ENCODE measurements at regions not wholly inside any gene's neighbourhood (a gene's known extent, or its start where the extent isn't known, plus 50 kb on each side); places are given as distances from the start of the nearest gene placed in this dataset.

DNA sequence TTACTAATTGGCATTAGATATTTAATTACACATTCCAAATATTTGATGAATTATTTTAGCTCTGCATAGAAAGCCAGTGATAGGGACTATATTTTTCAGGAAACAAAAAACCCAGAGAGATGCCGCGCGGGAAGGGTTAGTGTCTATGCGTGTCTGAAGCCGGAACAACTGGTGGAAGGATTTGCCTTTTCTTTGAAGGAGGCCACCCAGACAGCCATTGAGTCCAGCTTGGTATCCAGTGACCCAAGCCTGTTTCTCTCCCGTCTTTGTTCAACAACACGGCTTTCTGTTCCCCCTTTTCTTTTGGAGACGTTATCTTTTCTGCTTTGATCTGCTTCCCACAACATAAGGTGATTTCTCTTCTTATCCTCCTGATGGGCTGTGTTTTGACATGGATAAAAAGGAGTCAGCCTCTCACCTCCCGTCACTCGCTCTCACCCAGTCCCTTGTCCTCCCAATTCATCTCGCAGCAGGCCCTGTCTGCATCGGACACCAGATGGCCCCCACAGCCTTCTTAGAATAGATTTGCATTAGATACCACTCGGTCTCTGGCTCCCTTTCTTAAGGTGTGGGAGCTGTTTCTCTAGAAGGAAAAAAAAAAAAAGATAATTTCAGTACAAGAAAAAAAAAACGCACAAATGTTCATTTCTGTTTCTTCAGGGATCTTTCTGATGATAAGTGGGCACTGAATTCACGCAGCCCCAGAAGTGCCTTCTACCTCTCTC lies 361.8 kb downstream of the ZNF536 start:
- TF ChIP-seq, protein P1, sequence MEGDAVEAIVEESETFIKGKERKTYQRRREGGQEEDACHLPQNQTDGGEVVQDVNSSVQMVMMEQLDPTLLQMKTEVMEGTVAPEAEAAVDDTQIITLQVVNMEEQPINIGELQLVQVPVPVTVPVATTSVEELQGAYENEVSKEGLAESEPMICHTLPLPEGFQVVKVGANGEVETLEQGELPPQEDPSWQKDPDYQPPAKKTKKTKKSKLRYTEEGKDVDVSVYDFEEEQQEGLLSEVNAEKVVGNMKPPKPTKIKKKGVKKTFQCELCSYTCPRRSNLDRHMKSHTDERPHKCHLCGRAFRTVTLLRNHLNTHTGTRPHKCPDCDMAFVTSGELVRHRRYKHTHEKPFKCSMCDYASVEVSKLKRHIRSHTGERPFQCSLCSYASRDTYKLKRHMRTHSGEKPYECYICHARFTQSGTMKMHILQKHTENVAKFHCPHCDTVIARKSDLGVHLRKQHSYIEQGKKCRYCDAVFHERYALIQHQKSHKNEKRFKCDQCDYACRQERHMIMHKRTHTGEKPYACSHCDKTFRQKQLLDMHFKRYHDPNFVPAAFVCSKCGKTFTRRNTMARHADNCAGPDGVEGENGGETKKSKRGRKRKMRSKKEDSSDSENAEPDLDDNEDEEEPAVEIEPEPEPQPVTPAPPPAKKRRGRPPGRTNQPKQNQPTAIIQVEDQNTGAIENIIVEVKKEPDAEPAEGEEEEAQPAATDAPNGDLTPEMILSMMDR (IDR thresholded peaks at IDR 0.05; ENCODE audit: extremely low read depth, insufficient read depth, missing control alignments) = no peak
- no peak for DNase-seq (ENCODE audit: low spot score)
- in situ Hi-C loops (cut with MboI; ENCODE audit: low pct_unique_long_range_greater_than_20kb, low sequenced_read_pairs, unreplicated experiment) = no loop called here

DNA sequence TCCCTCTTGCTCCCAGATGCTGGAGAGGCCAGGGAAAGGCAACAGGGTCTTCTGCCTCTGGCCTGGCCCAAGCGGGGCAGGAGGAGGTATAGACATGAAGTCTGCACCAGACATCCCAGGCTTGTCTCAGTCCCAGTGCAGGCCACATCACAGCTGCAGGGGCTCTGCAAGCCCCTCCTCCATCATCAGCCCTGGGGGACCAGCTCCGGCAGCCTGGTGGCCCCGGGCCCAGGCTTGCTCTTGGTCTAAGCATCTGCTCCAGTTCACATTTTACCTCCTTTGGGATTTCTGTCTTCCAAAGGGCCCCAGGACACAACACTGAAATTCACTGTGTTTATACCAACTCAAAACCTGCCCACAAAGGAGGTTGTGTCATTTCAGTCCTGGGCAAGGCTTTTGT lies 359.4 kb downstream of the ZNF536 start:
- TF ChIP-seq, protein P1 (IDR thresholded peaks at IDR 0.05; ENCODE audit: extremely low read depth, insufficient read depth, missing control alignments) = no peak
- DNase-seq (ENCODE audit: low spot score) = no peak
- in situ Hi-C loops (cut with MboI; ENCODE audit: low pct_unique_long_range_greater_than_20kb, low sequenced_read_pairs, unreplicated experiment) = no loop called here

DNA sequence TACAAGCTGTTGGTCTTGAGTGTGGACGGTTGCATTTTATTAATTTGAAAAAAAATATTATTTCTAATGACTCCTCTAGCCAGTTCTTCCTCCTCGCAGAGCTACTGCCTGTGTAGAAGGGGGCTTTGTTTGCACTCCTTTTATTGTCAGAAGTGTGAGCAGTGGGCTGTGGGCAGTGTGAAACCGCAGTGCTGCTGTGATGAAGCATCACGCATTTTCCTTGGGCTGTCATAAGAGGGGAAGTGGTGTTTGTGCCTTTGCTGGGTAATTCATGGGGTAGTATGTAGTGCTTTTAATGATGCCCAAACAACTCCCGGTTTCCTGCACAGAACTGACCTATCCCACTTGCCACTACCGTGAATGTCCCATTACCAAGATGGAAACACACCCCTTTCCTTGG lies 357.3 kb downstream of the ZNF536 start:
- TF ChIP-seq, protein P1 (IDR thresholded peaks at IDR 0.05; ENCODE audit: extremely low read depth, insufficient read depth, missing control alignments) = no peak
- in situ Hi-C loops (cut with MboI; ENCODE audit: low pct_unique_long_range_greater_than_20kb, low sequenced_read_pairs, unreplicated experiment) = no loop called here
- no peak for DNase-seq (ENCODE audit: low spot score)

- in situ Hi-C loops (cut with MboI; ENCODE audit: low pct_unique_long_range_greater_than_20kb, low sequenced_read_pairs, unreplicated experiment) = no loop called here
Measured at GRCh38 chr19:30722761-30723160, 350.6 kb downstream of the ZNF536 start.

DNA sequence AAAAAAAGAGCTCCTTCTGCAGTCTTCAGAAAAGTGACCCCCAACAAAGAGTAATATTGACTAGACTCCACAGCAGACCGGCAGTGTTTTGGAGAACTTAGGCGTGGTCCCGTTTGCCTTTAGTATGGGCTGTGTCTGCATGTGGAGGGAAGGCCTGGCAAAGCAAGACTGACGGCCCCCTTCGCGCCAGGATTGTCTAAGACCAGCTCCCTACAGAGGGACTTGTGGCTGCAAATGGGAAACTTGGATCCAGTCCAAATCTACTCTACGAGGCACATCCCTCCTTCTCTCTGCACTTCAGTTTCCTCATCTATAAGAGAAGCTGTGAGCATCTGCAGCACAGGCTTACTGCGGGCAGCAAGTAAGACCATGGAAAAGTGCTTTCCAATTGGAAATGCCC lies 350.0 kb downstream of the ZNF536 start:
- DNase-seq (ENCODE audit: low spot score) = no peak
- TF ChIP-seq, protein P1 (IDR thresholded peaks at IDR 0.05; ENCODE audit: extremely low read depth, insufficient read depth, missing control alignments) = no peak
- in situ Hi-C loops (cut with MboI; ENCODE audit: low pct_unique_long_range_greater_than_20kb, low sequenced_read_pairs, unreplicated experiment) = no loop called here

More at GRCh38 chr19:30722761-30723160, 350.6 kb downstream of the ZNF536 start:
- TF ChIP-seq, protein P1 (IDR thresholded peaks at IDR 0.05; ENCODE audit: extremely low read depth, insufficient read depth, missing control alignments) = no peak
- DNase-seq (ENCODE audit: low spot score) = no peak

GRCh38 chr19:30719999-30720345 lies 347.8 kb downstream of the ZNF536 start:
- in situ Hi-C loops (cut with MboI; ENCODE audit: low pct_unique_long_range_greater_than_20kb, low sequenced_read_pairs, unreplicated experiment) = no loop called here
- TF ChIP-seq, protein P1 (IDR thresholded peaks at IDR 0.05; ENCODE audit: extremely low read depth, insufficient read depth, missing control alignments) = no peak
- DNase-seq (ENCODE audit: low spot score) = no peak
